Fibroblast of skin of back (primary cell): ENCODE measurements at regions not wholly inside any gene's neighbourhood (a gene's known extent, or its start where the extent isn't known, plus 50 kb on each side); places are given as distances from the start of the nearest gene placed in this dataset.
A peak's percentile ranks its signal among the peaks of the same experiment; 100 is the strongest.

ENCODE experiments used
- DNase-seq: peaks from one replicate; pipeline ENCODE4 v3.0.0-alpha.2; 2013

DNA sequence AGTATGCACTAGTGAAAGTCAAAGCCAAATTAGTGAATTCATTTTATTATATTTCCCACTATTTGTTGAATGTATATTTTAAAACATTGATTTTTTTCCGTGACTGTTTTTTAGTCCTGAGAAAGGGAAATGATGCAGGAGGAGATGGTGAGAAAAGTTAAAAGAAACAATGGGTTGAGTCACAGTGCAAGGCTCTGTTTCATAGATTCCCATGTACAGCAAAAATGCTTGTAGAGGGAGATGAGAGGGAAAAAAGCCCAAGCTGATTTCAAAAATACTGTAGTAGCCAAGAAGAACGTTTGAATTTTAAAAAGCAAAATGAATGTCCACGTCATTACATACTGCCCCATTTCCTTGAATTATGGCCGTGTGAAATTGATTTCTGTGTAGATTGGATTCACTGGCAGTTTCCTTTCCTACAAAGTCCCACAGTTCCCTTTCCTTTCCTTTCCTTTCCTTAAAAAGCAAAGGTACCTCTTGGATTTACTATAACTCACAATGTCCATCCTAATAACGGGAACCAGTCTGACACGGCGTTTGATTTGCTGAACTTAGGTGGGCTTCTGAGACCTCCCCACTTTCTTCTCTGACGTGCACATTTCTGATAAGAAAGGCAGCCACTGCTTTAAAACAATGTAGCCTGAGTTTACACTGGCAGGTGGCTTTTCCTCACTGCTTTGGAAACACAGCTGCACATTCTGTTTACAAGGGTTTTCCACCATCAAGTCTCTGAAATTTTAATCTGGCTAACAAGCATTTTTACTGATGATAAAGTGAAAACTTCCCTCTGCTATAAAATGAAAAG, 63.7 kb downstream of the SPCS3 start:
- peak; percentile 64 for DNase-seq

GRCh38 chr4:176385601-176386000, 65.8 kb downstream of the SPCS3 start:
- DNase-seq = no peak

GRCh38 chr4:176387571-176387970, 67.8 kb downstream of the SPCS3 start:
- DNase-seq = peak; percentile 78

DNA sequence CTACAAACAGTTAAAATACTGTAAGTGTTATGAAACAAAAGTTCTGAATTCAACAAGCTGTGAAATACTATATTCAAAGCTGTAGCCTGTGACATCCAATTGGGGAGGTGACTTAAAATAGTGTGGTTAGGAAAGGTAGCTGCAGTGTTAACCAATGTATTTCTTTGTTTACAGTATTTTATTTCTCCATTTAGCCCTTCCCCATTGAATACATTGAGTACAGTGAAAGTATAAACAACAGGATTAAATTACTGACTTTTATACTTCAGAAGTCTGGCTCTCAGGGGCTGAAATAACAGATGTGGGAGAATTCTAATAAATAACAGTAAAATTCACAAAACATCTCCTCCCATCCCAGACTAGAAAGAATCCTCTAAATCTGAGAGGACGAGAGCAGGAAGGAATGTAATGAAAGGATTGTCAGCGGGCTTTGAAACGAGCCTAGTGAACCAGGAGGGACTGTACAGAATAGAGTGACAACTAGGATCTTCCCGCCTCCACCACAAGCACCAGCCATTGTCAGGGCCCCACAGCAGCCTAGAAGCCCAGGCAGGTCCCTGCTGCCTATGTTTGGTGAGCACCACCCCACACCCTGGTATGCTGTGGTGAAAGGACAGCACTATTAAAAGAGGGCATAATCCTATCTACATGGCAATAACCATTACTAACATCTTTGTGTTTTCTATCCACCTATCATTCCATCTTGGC, 73.7 kb downstream of the SPCS3 start:
- DNase-seq = peak; percentile 16

GRCh38 chr4:176400816-176401461, 81.2 kb downstream of the SPCS3 start:
- DNase-seq = peak; percentile 88

DNA sequence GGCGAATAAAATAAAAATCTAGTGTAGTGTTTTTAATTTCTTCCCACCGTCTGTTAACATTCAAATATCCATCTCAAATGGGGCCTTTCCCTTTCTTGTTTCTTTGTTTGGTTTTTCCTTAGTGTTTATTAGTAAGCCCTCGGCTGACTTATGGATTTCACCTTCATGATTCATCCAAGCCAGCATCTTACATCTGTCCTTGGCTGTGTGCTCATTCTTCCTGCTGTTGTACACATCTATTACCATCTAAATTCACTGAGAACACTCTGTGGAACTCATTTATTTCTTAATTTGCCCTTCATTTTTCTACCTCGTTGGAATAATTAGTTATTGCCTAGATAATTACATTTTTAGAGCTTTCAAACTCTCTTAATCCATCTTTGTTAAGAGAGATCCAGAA, 84.9 kb downstream of the SPCS3 start:
- peak; percentile 34 for DNase-seq

DNA sequence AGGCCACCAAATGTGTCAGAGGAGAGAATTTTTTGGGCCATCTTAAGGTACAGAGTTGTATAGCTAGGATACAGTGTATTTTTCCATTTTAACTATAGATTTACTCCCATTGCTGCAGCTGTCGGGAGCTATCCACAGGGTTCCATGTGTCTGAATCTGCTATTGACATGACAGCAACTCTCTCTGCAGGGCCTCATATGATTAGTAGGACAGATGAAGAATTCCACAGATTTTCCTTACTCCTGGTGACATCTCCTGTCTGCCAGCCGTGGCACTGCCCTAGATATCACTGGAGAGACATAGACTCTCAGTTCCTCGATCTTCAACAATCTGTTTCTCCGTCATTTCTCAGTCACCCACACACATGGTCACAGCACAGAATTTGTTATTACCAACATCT, 86.5 kb downstream of the SPCS3 start:
- no peak for DNase-seq

DNA sequence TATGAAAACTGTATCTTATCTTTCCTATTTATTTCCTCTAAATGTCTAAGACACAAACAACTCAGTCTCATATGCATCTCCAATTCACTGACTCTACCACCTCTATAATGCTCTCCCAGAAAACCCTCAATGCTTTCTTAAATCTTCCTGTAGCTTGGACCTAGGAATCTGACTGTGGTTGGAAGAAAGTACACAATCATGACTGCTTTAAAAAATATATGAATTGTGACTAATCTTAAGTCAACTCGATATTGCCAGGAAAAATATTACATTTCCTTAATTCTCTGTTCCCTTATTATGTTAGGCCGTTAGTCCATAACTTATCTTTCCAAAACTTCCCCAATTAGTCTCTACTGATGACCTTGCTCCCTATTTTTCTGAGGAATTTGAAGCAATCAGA, 87.0 kb downstream of the SPCS3 start:
- peak; percentile 86 for DNase-seq

DNA sequence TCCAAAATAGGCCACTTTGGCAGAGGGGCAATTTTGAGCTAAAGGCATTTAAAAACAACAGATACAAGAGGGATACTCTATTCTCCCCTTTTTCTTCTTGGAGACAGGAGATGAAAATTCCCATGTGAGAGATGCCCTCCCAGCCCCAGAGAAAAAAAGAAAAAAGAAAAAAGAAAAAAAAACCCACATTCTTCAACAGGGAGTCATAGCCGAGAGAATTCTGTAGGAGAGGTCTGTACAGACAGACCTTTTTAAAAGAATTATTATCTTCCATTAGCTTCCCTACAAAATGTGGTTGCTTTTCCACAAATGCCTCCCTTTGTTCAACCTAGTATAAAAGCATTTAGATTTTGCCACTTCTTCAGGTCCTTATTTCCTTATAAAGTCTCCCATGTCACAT, 89.9 kb downstream of the SPCS3 start:
- DNase-seq = peak; percentile 68

DNA sequence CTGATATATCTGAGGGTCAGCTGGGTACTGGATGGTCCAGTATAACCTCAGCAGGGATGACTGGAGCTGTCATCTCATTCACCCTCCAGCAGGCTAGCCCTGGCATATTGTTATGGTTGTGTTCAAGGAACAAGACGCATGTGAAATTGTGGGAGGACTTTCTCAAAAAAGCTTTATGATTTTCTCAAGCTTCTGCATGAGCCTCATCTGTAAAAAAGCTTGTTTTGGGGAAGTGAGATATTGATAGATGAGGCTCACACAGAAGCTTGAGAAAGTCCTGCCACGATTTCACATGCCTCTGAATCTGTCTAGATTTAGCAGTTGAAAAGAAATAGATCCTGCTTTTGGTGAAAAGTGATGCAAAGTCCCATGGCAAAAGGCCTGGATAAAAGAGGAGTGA, 93.4 kb downstream of the SPCS3 start:
- DNase-seq = no peak

DNA sequence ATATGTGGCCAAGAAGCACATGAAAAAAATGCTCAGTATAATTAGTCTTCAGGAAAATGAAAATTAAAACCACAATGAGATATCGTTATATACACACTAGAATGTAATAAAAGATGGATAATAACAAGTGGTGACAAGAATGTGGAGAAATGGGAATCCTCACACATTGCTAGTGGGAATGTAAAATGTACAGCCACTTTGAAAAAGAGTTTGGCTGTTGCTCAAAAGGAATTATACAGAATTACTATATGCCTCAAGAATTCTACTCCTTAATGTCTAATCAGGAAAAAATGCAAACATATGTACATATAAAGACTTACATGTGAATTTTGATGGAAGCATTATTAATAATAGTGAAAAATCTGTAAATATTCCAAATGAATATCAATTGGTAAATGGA, 102.2 kb downstream of the SPCS3 start:
- peak; percentile 62 for DNase-seq

- no peak for DNase-seq
Measured at GRCh38 chr4:176422511-176422910, 102.7 kb downstream of the SPCS3 start.

DNA sequence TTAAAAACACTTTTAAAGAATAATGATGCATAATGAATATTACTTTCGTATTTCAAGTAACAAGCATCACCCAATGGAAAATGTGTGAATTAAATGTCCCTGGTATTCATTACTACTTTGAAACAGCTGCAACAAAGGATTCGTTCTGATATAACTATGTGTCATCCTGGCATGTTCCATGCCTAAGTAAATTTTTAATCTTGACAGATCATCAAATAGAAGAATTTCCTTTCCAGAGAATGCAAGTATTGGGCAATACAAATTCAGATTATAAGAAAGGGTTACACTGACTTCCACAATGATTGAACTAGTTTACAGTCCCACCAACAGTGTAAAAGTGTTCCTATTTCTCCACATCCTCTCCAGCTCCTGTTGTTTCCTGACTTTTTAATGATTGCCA, 105.3 kb downstream of the SPCS3 start:
- DNase-seq = peak; percentile 50

DNA sequence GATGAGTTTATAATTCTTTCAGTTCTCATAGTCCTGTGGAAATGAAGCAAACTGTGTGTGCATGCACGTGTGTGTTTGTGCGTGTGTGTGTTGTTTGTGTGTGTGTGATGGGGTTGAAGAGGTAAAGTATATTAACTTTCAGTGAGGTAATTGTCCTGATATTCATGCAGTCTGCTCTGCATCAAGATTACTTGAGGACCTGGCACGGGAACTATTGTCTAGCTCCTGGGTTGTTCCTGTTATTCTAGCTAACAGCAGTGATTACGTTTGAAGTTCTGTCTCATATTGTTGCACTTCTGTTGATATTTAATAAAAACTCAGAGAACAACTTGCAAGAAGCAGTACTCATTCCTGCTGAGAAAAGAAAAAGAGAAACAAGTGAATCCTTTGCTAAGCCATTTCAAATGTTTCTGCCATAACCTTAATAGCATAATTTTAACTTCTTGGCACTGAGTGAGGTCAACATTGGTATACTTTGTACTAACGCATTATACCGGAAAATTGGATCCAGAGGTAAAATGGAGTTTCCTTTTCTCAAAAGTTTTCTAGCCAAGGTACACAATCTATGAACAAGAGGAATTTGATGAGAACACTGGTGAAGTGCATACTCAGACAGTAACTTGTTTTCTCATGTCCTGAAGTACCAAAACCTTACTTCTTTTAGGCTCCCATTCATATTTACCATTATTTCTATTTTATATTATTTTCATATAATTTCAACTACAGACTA, 113.2 kb downstream of the SPCS3 start:
- DNase-seq = no peak

- DNase-seq = peak; percentile 48
Measured at GRCh38 chr4:176433983-176434382, 114.2 kb downstream of the SPCS3 start.

DNA sequence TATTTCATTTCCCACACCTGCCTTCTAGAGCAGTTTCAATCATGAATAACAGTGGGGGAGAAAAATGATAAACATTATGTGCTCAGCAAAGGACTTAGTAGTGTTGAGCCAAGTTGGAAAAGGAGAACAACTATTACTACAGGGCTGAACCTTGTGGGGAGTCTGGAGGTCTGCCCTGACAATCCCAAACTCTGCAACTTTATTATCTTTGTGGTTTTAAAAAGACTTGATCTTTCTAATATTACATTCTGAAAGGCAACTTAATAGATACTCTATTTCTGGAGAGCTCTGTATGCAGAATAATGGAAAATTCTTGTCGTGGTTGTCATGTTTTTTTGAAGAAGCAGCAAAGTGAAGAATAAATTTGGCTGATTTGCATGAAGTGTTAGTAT, 116.1 kb downstream of the SPCS3 start:
- peak; percentile 54 for DNase-seq

DNA sequence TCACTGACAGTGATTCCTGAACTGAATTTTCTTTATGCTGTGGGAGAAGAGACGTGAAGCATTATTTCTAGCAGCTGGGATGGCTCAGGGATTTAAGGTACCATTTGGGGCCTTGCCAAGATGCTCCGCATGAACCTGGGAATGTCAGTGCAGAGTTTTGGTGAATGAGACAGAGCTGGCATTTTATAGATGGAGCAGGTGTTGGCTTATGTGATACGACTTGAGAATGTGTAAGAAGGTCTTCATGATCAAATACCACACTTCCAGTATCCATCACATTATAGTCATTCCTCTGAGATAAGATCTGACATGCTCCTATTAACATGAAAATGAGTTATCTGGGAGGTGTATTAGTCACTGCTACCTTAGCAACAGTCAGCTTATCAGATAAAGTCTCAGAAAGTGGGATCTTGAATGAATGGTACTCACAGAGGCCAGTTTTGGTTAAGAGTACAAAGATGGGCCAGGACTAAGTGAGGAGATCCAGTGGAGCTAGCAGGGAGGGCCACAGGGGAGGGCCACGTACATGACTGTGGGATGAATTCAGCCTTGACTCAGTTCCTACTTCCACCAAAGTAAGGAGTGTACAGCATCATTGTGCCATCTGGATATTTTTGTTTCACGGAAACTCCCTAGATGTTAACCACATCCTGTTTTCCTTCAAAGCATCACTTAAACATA, 116.7 kb downstream of the SPCS3 start:
- DNase-seq = peak; percentile 80

- DNase-seq = no peak
Measured at GRCh38 chr4:176437756-176438155, 118.0 kb downstream of the SPCS3 start.

DNA sequence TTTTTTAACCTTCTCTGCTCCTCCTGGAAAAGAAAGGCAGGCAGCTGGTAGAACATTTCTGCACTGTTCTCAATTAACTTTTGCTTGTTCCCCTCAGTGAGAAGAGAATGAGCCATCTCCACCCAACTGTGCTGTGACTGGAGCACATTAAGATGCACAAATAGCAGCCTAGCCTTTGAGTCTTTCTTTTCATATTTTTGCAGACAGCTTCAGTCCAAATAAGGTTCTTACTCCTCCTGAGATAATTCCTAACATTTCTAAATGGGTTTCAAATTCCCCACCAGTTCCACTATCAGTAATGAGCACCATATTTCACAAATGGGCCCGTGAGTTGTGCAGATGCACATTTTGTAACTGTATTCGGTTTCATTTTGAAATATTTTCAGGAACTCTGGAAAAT, 118.6 kb downstream of the SPCS3 start:
- DNase-seq = peak; percentile 63

- no peak for DNase-seq
Measured at GRCh38 chr4:176439611-176440010, 119.8 kb downstream of the SPCS3 start.

DNA sequence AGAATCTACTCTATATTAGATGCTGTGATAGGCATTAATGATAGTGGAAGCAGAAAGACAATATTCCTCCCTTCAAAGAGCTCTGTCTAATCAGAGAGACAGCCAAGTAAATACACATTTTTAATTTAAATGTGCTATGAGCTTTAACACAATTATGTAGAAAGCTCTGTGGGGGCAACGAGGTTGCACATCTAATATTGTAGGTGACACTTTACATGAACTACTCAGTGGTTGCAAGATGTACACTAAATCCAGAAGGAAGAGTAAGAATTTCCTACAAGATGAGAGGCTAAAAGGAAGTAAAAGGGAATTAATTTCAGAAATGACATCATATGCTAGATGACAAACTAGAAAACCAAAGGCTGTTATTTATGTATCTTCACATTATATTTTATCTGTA, 120.9 kb downstream of the SPCS3 start:
- DNase-seq = no peak

- no peak for DNase-seq
Measured at GRCh38 chr4:176441594-176441993, 121.8 kb downstream of the SPCS3 start.
